Keratinocyte (primary cell): ENCODE measurements at regions not wholly inside any gene's neighbourhood (a gene's known extent, or its start where the extent isn't known, plus 50 kb on each side); places are given as distances from the start of the nearest gene placed in this dataset.

Source experiments
- DNase-seq: peaks from one replicate; pipeline ENCODE4 v3.0.0-alpha.2; 2011; ENCODE audit warnings: low read depth, missing footprints, low spot score
- FAIRE-seq: peaks from 2 replicates; lab custom pipeline; 2011; peaks lifted over from hg19 to GRCh38; lab: Jason Lieb, UNC
- H2AFZ ChIP-seq: 2 replicates; pipeline ENCODE4 v1.6.0; 2012; ENCODE audit warnings: low read length, control low read depth, inconsistent platforms; ENCODE audit not compliant: control insufficient read depth
- H3K27ac ChIP-seq: 2 replicates; pipeline ENCODE4 v1.5.1; 2011; ENCODE audit warnings: low read length; ENCODE audit not compliant: control insufficient read depth, insufficient read depth
- H3K27me3 ChIP-seq: 3 replicates; pipeline ENCODE4 v1.6.0; 2011; ENCODE audit warnings: low read length; ENCODE audit not compliant: control insufficient read depth, insufficient read depth; ENCODE audit errors: extremely low read depth
- H3K36me3 ChIP-seq, 2 experiments: 2 replicates in 1 of 2; 3 replicates in 1 of 2; pipeline ENCODE4 v1.5.1; 2011; ENCODE audit warnings: low read length in 2 of 2, mild to moderate bottlenecking in 1 of 2; ENCODE audit not compliant: control insufficient read depth in 2 of 2, insufficient read depth in 2 of 2; ENCODE audit errors: extremely low read depth in 1 of 2
- H3K4me1 ChIP-seq: 3 replicates; pipeline ENCODE4 v1.5.1; 2011; ENCODE audit warnings: low read length; ENCODE audit not compliant: control insufficient read depth, insufficient read depth; ENCODE audit errors: extremely low read depth
- H3K4me2 ChIP-seq: 3 replicates; pipeline ENCODE4 v1.6.0; 2011; ENCODE audit warnings: low read depth, low read length; ENCODE audit not compliant: control insufficient read depth, insufficient read depth; ENCODE audit errors: extremely low read depth
- H3K4me3 ChIP-seq, 3 experiments: fragments of 200-600 bp in 1 of 3; sonication (generic) in 1 of 3; 2 replicates in 2 of 3; 3 replicates in 1 of 3; pipeline ENCODE4 v1.5.1; 2011 to 2016; ENCODE audit warnings: low read length in 3 of 3, mild to moderate bottlenecking in 3 of 3, control low read depth in 2 of 3, inconsistent platforms in 1 of 3, low read depth in 1 of 3, mixed read lengths in 1 of 3, mixed run types in 1 of 3, moderate library complexity in 1 of 3; ENCODE audit not compliant: control insufficient read depth in 2 of 3, insufficient read depth in 2 of 3; ENCODE audit errors: extremely low read depth in 1 of 3
- H3K79me2 ChIP-seq: 2 replicates; pipeline ENCODE4 v1.6.0; 2012; ENCODE audit warnings: low read length; ENCODE audit not compliant: control insufficient read depth, insufficient read depth
- H3K9ac ChIP-seq: 3 replicates; pipeline ENCODE4 v1.6.0; 2011; ENCODE audit warnings: low read length; ENCODE audit not compliant: control insufficient read depth, insufficient read depth; ENCODE audit errors: extremely low read depth
- H3K9me1 ChIP-seq: 3 replicates; pipeline ENCODE4 v1.6.0; 2011; ENCODE audit warnings: low read length; ENCODE audit not compliant: control insufficient read depth, insufficient read depth; ENCODE audit errors: extremely low read depth
- H3K9me3 ChIP-seq: 2 replicates; pipeline ENCODE4 v1.5.1; 2012; ENCODE audit warnings: low read depth, low read length; ENCODE audit not compliant: control insufficient read depth
- H4K20me1 ChIP-seq: 3 replicates; pipeline ENCODE4 v1.6.0; 2011; ENCODE audit warnings: low read length; ENCODE audit not compliant: control insufficient read depth, insufficient read depth; ENCODE audit errors: extremely low read depth
- CTCF ChIP-seq, 3 experiments: IDR thresholded peaks in 1 of 3; conservative IDR thresholded peaks in 1 of 3; optimal IDR thresholded peaks in 1 of 3; 2 replicates in 2 of 3; 3 replicates in 1 of 3; pipeline versions ENCODE3 to v1.5.1; 2011; ENCODE audit warnings: low read length in 3 of 3, mild to moderate bottlenecking in 3 of 3, moderate library complexity in 2 of 3, control low read depth in 1 of 3, inconsistent platforms in 1 of 3; ENCODE audit not compliant: insufficient read depth in 2 of 3; ENCODE audit errors: extremely low read depth in 1 of 3
- EZH2 ChIP-seq: IDR thresholded peaks from one replicate; pipeline ENCODE4 v1.6.1; 2012; ENCODE audit warnings: inconsistent platforms, mild to moderate bottlenecking, low read length, moderate library complexity
- dilution Hi-C: fragments of 300-500 bp; cut with MboI; formaldehyde crosslinking; loops from one replicate; pipeline ENCODE4 v1.7.0; 2020; ENCODE audit warnings: low sequenced_read_pairs; ENCODE audit not compliant: extremely low pct_ligation_motif_present

DNA sequence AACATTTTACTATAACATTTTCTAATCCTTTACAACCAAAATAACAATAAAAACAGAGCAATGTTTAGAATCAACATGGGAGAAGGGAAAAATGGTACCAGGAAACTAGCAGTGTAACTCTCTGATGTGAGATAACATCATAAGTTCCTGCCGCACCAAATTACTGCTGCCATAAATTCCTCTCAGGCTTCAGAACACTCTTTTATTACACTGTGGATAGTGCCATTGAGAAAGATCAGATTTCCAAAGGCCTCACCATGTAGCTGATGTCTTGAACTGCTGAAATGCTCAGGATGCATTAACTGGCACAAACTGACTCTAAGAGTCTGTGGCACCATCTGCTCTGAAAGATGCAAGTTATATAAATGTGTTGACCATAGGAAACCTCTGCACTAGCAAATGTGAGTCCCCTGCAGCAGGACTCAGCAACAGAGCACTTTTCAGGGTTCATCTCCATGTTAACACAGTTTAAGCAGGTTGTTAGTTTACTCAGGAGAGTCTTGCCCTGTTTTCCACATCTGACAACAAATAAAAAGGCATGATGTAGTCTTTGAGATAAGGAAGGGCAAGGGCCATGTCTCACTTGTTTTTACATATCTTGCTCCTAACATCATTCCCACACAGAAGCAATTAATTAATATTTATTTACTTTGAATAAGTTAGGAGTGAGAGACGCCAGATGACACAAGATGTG lies 218.1 kb downstream of the CETN3 start:
- TF ChIP-seq CTCF (optimal IDR thresholded peaks at IDR 0.05 in 1 of 3, IDR thresholded peaks at IDR 0.05 in 1 of 3, conservative IDR thresholded peaks at IDR 0.05 in 1 of 3; ENCODE audit: extremely low read depth in 1 of 3, insufficient read depth in 2 of 3, low read length in 3 of 3) (no peak), EZH2 (no peak)
- DNase-seq (no peak), FAIRE-seq (no peak)
- Histone ChIP-seq H3K9me3 (no peaks in the 10 kb centered on the region), H3K27ac (no peak overlapping the region), H3K9me1 (no peaks in the 10 kb centered on the region), H3K9ac (no peak overlapping the region), H3K4me3 (no peak overlapping the region), H3K36me3 (no peaks in the 10 kb centered on the region), H3K4me1 (no peaks in the 10 kb centered on the region), H3K27me3 (no peaks in the 10 kb centered on the region), H2AFZ (no peak overlapping the region), H4K20me1 (no peaks in the 10 kb centered on the region), H3K79me2 (no peaks in the 10 kb centered on the region), H3K4me2 (no peak overlapping the region)
- dilution Hi-C loops = no loop called here

GRCh38 chr5:90185897-90186468 lies 223.6 kb downstream of the CETN3 start:
- Histone ChIP-seq H3K9me3 (no peaks in the 10 kb centered on the region), H3K4me1 (no peaks in the 10 kb centered on the region), H4K20me1 (no peaks in the 10 kb centered on the region), H3K9me1 (no peaks in the 10 kb centered on the region), H3K4me3 (no peak overlapping the region), H3K4me2 (no peak overlapping the region), H3K27ac (no peak overlapping the region), H3K79me2 (no peaks in the 10 kb centered on the region), H3K36me3 (no peaks in the 10 kb centered on the region), H2AFZ (no peak overlapping the region), H3K9ac (no peak overlapping the region), H3K27me3 (no peaks in the 10 kb centered on the region)
- FAIRE-seq = no peak
- dilution Hi-C loops = no loop called here
- DNase-seq = no peak
- TF ChIP-seq EZH2 (no peak), CTCF (optimal IDR thresholded peaks at IDR 0.05 in 1 of 3, IDR thresholded peaks at IDR 0.05 in 1 of 3, conservative IDR thresholded peaks at IDR 0.05 in 1 of 3; ENCODE audit: extremely low read depth in 1 of 3, insufficient read depth in 2 of 3, low read length in 3 of 3) (no peak)
